K562 (cell line): ENCODE measurements at regions not wholly inside any gene's neighbourhood (a gene's known extent, or its start where the extent isn't known, plus 50 kb on each side); places are given as distances from the start of the nearest gene placed in this dataset.

Experiments used
- ATAC-seq: fragments of 200-7000 bp; cut with Tn5 transposase; 3 replicates; pipeline ENCODE4 v1.9.1; 2020; ENCODE audit warnings: moderate library complexity
- BruUV-seq: library from RNA; stranded (reverse); fragments of 400-500 nt; replicated peaks from 2 replicates; lab custom pipeline; 2021; lab: Mats Ljungman, UMichigan
- CTCF ChIA-PET: fragments of 300-600 bp; formaldehyde crosslinking; extraction: SDS; loops from one replicate; lab custom pipeline; 2021; ENCODE audit warnings: low intra/inter-chr PET ratio; lab: Yijun Ruan, JAX
- POLR2A ChIA-PET: fragments of 300-600, 350-650 bp; sonication (Branson Sonifier 250); formaldehyde crosslinking; extraction: SDS; loops from one replicate; lab custom pipeline; 2021; ENCODE audit warnings: antibody characterized with exemption, inconsistent platforms; lab: Yijun Ruan, JAX
- DNase-seq, 4 experiments: peaks; one replicate each; pipeline versions ENCODE4 v3.0.0 to v3.0.0-alpha.2; 2011 to 2018; ENCODE audit warnings: low spot score in 3 of 4, mixed read lengths in 3 of 4; ENCODE audit errors: extremely low read depth in 1 of 4
- FAIRE-seq: peaks from 2 replicates; lab custom pipeline; 2011; peaks lifted over from hg19 to GRCh38; lab: Jason Lieb, UNC
- H2AFZ ChIP-seq: 2 replicates; pipeline ENCODE4 v1.6.0; 2011; ENCODE audit warnings: low read depth, low read length, control low read depth, inconsistent platforms
- H3K27ac ChIP-seq: fragments of 200-600 bp; 3 replicates; pipeline ENCODE4 v1.8.0; 2011; ENCODE audit warnings: low read depth, mild to moderate bottlenecking, control low read depth, inconsistent platforms, low read length, moderate library complexity, mixed read lengths; ENCODE audit errors: extremely low read depth
- H3K27me3 ChIP-seq, 2 experiments: fragments of 300-600 bp in 1 of 2; 2 replicates in 1 of 2; 3 replicates in 1 of 2; pipeline versions ENCODE4 v1.6.0 to v1.8.0; 2011; ENCODE audit warnings: inconsistent platforms in 2 of 2, low read length in 2 of 2, mild to moderate bottlenecking in 1 of 2, mixed read lengths in 1 of 2, moderate library complexity in 1 of 2; ENCODE audit not compliant: control insufficient read depth in 2 of 2, insufficient read depth in 2 of 2
- H3K36me3 ChIP-seq: fragments of 300-600 bp; 3 replicates; pipeline ENCODE4 v1.8.0; 2011; ENCODE audit warnings: mild to moderate bottlenecking, low read length, inconsistent platforms; ENCODE audit not compliant: control insufficient read depth, insufficient read depth
- H3K4me1 ChIP-seq, 2 experiments: fragments of 200-600 bp in 1 of 2; replicated peaks in 1 of 2; 2 replicates in 1 of 2; 3 replicates in 1 of 2; pipeline versions ENCODE4 v1.5.1 to v1.8.0; 2011; ENCODE audit warnings: inconsistent platforms in 2 of 2, low read length in 2 of 2, mild to moderate bottlenecking in 1 of 2, mixed read lengths in 1 of 2, moderate library complexity in 1 of 2; ENCODE audit not compliant: control insufficient read depth in 2 of 2, insufficient read depth in 2 of 2
- H3K4me2 ChIP-seq: 2 replicates; pipeline ENCODE4 v1.6.1; 2011; ENCODE audit warnings: low read length, control low read depth, inconsistent platforms, mixed read lengths; ENCODE audit not compliant: insufficient read depth
- H3K4me3 ChIP-seq: fragments of 200-600 bp; sonication (generic), shearing (Covaris generic); 2 replicates; pipeline ENCODE4 v1.5.1; 2016; ENCODE audit warnings: control low read depth, inconsistent platforms
- H3K79me2 ChIP-seq: fragments of 200-600 bp; 3 replicates; pipeline ENCODE4 v1.8.0; 2011; ENCODE audit warnings: low read length, inconsistent platforms; ENCODE audit not compliant: control insufficient read depth, insufficient read depth
- H3K9ac ChIP-seq, 2 experiments: 2 replicates each; pipeline versions ENCODE4 v1.6.0 to v1.6.1; 2011; ENCODE audit warnings: low read depth in 2 of 2, low read length in 2 of 2, control low read depth in 1 of 2, inconsistent platforms in 1 of 2, mild to moderate bottlenecking in 1 of 2, mixed read lengths in 1 of 2; ENCODE audit not compliant: insufficient read depth in 1 of 2
- H3K9me1 ChIP-seq: one replicate; pipeline ENCODE4 v1.6.0; 2011; ENCODE audit warnings: inconsistent platforms, mild to moderate bottlenecking, low read length, moderate library complexity; ENCODE audit not compliant: control insufficient read depth, insufficient read depth
- H3K9me3 ChIP-seq: replicated peaks from 2 replicates; pipeline ENCODE4 v1.5.1; 2011; ENCODE audit warnings: low read depth, low read length, inconsistent platforms; ENCODE audit not compliant: control insufficient read depth, insufficient read depth
- H4K20me1 ChIP-seq: replicated peaks from 2 replicates; pipeline ENCODE4 v1.6.1; 2011; ENCODE audit warnings: low read length, inconsistent platforms, mixed read lengths; ENCODE audit not compliant: control insufficient read depth, insufficient read depth
- BRD4 ChIP-seq: fragments of 200-600 bp; sonication (generic); IDR thresholded peaks from 2 replicates; pipeline ENCODE4 v1.6.1; 2017; ENCODE audit warnings: inconsistent platforms
- CEBPZ ChIP-seq: fragments of 150-350 bp; IDR thresholded peaks from 2 replicates; pipeline ENCODE4 v1.6.1; 2014; ENCODE audit warnings: low read depth, mild to moderate bottlenecking, low read length, borderline replicate concordance
- CHCHD3 ChIP-seq: fragments of 250-450 bp; sonication (Bioruptor Pico); IDR thresholded peaks from 2 replicates; pipeline ENCODE4 v2.1.2; 2022; ENCODE audit warnings: mild to moderate bottlenecking
- CHD1 ChIP-seq: fragments of 200-600 bp; sonication (generic); IDR thresholded peaks from one replicate; pipeline ENCODE4 v1.6.1; 2012; ENCODE audit warnings: mild to moderate bottlenecking, moderate library complexity, low read length, inconsistent platforms
- ERF ChIP-seq: fragments of 450-650 bp; formaldehyde crosslinking; IDR thresholded peaks from 2 replicates; pipeline ENCODE4 v1.4.0; 2020; ENCODE audit warnings: mild to moderate bottlenecking, mixed read lengths
- FOXK1 ChIP-seq: sonication (generic); formaldehyde crosslinking; IDR thresholded peaks from 2 replicates; pipeline ENCODE4 v1.8.0; 2022; ENCODE audit warnings: missing genetic modification reagents, mild to moderate bottlenecking, borderline replicate concordance
- IRF2 ChIP-seq: sonication (generic); formaldehyde crosslinking; IDR thresholded peaks from 2 replicates; pipeline ENCODE4 v1.8.1; 2022; ENCODE audit warnings: mild to moderate bottlenecking, missing genetic modification reagents
- MIER1 ChIP-seq: fragments of 450-650 bp; IDR thresholded peaks from 2 replicates; pipeline ENCODE4 v1.6.1; 2016; ENCODE audit warnings: antibody characterized with exemption, mild to moderate bottlenecking, low read depth
- NCOA4 ChIP-seq: fragments of 450-650 bp; IDR thresholded peaks from 2 replicates; pipeline ENCODE4 v1.6.1; 2018; ENCODE audit warnings: mild to moderate bottlenecking; ENCODE audit not compliant: partially characterized antibody
- PTRF ChIP-seq: fragments of 450-650 bp; IDR thresholded peaks from 2 replicates; pipeline ENCODE4 v1.6.1; 2016; ENCODE audit warnings: mild to moderate bottlenecking, missing genetic modification characterization, missing compliant biosample characterization
- SNIP1 ChIP-seq: fragments of 450-650 bp; IDR thresholded peaks from 2 replicates; pipeline ENCODE4 v1.7.1; 2017; ENCODE audit warnings: low read depth, mild to moderate bottlenecking
- ZEB2 ChIP-seq: fragments of 450-650 bp; IDR thresholded peaks from 2 replicates; pipeline ENCODE4 v1.6.1; 2016
- ZNF507 ChIP-seq: conservative IDR thresholded peaks from 2 replicates; pipeline ENCODE4 v1.6.1; 2017; ENCODE audit warnings: missing genetic modification characterization, missing compliant biosample characterization
- ZNF561 ChIP-seq: fragments of 450-650 bp; formaldehyde crosslinking; conservative IDR thresholded peaks from 2 replicates; pipeline ENCODE4 v1.4.0; 2020; ENCODE audit warnings: mild to moderate bottlenecking, moderate library complexity
- WGBS: fragments of 100-300 bp; shearing (Covaris generic); methylation state at CpG from one replicate; pipeline ENCODE4 v1.1.6; 2016; ENCODE audit warnings: low coverage, mixed read lengths; ENCODE audit not compliant: insufficient coverage; ENCODE audit errors: missing lambda C conversion rate; 5-methylcytosine and 5-hydroxymethylcytosine counted together
- in situ Hi-C: fragments of 300-500 bp; cut with MboI; formaldehyde crosslinking; loops from 4 replicates; pipeline ENCODE4 v1.15.0; 2018; ENCODE audit warnings: inconsistent platforms, mixed read lengths
- intact Hi-C: fragments of 100-400 bp; cut with micrococcal nuclease; formaldehyde crosslinking; loops from 2 replicates; pipeline ENCODE4 v1.14.2; 2022

GRCh38 chr2:18286897-18287296, 273.6 kb downstream of the RDH14 start:
- H3K4me1 ChIP-seq: no peaks in the 10 kb centered on the region
- TF ChIP-seq IRF2 (CRISPR knock-in tag) (no peak), NCOA4 (no peak), FOXK1 (no peak), MIER1 (no peak), ZNF507 (tag) (no peak), BRD4 (no peak)
- TF ChIP-seq, all 486 proteins: peak for 0
- Histone ChIP-seq H3K9me3 (0 out of 2 replicates have a peak, but pooled peaks cover 2% of the 10 kb centered on the region), H3K4me2 (no peak overlapping the region), H3K4me3 (no peak overlapping the region), H3K79me2 (no peaks in the 10 kb centered on the region), H3K27me3 (no peaks in the 10 kb centered on the region), H3K9me1 (no peaks in the 10 kb centered on the region), H3K36me3 (no peaks in the 10 kb centered on the region), H4K20me1 (no peaks in the 10 kb centered on the region), H3K9ac (no peak overlapping the region), H3K27ac (no peak overlapping the region), H2AFZ (no peak overlapping the region)
- DNase-seq (no peak), FAIRE-seq (no peak), ATAC-seq (no peak)
- BruUV-seq: no TSS peak
- in situ Hi-C loops (no loop called here), intact Hi-C loops (no loop called here)
- ChIA-PET CTCF (no interaction called here), POLR2A (no interaction called here)

- 2% methylated on average over 4 of the region's 4 CpGs for WGBS
- H2AFZ ChIP-seq: no peak overlapping the region
- no peaks in the 10 kb centered on the region for H3K79me2 ChIP-seq
- H3K9me3 ChIP-seq: 0 out of 2 replicates have a peak, but pooled peaks cover 2% of the 10 kb centered on the region
- FAIRE-seq: no peak
- no peak overlapping the region for H3K27ac ChIP-seq
- no peaks in the 10 kb centered on the region for H3K4me1 ChIP-seq
- H3K9ac ChIP-seq: no peak overlapping the region
- CTCF ChIA-PET: no interaction called here
- no peaks in the 10 kb centered on the region for H4K20me1 ChIP-seq
- no TSS peak for BruUV-seq
- POLR2A ChIA-PET: no interaction called here
- no peaks in the 10 kb centered on the region for H3K36me3 ChIP-seq
- H3K9me1 ChIP-seq: no peaks in the 10 kb centered on the region
- no peaks in the 10 kb centered on the region for H3K27me3 ChIP-seq
- in situ Hi-C loops (no loop called here), intact Hi-C loops (no loop called here)
- no peak overlapping the region for H3K4me2 ChIP-seq
- H3K4me3 ChIP-seq: no peak overlapping the region
- ATAC-seq: no peak
- no peak for DNase-seq
- TF ChIP-seq CHCHD3 (CRISPR knock-in tag) (no peak), SNIP1 (no peak), ERF (CRISPR knock-in tag) (no peak), PTRF (no peak), CHD1 (no peak), CEBPZ (no peak), ZEB2 (no peak), ZNF561 (CRISPR knock-in tag) (no peak)
Observed at GRCh38 chr2:18284331-18284730, 276.1 kb downstream of the RDH14 start.
